ENCODE measurements at regions not wholly inside any gene's neighbourhood (a gene's known extent, or its start where the extent isn't known, plus 50 kb on each side); places are given as distances from the start of the nearest gene placed in this dataset.

- TF ChIP-seq POLR2A (IDR thresholded peaks at IDR 0.05; ENCODE audit: low read depth, low read length) = no peak
- TF ChIP-seq POLR2AphosphoS5 (IDR thresholded peaks at IDR 0.05; ENCODE audit: low read depth, low read length) = no peak
- no peak for TF ChIP-seq TAF1 (IDR thresholded peaks at IDR 0.05; ENCODE audit: borderline replicate concordance, low read depth, low read length)
These were observed 184.9 kb upstream of the PCDH7 start for GRCh38 chr4:30535255-30535654.
